ENCODE measurements at regions not wholly inside any gene's neighbourhood (a gene's known extent, or its start where the extent isn't known, plus 50 kb on each side); places are given as distances from the start of the nearest gene placed in this dataset.
"Not testable (repeated sequence)": the region's sequence is repeated elsewhere in the genome, so short reads cannot be mapped to it uniquely, and the experiment has no call there.

DNA sequence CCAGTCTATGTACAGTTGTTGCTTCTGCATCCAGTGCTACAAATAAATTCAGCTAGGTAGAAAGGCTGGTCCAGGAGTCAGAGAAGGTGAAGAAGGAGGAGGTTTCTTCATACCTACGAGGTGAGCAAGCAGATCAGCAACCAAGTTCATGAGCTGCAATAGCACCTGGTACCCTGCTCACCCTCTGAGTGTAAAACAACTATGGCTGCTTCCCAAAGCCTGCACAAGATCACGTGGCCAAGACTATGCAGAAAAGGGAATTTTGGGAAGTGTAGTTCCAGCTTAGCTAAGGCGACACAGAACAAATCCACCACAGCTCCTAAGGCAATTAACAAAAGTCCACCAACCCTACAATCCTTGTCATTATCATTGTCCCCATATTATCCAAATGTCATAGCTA is 95.9 kb upstream of the AUTS2 start:
- in situ Hi-C loops (cut with HindIII; ENCODE audit: low pct_unique_long_range_greater_than_20kb, low sequenced_read_pairs) = no loop called here
- DNase-seq (ENCODE audit: low read depth, low spot score) = no peak

DNA sequence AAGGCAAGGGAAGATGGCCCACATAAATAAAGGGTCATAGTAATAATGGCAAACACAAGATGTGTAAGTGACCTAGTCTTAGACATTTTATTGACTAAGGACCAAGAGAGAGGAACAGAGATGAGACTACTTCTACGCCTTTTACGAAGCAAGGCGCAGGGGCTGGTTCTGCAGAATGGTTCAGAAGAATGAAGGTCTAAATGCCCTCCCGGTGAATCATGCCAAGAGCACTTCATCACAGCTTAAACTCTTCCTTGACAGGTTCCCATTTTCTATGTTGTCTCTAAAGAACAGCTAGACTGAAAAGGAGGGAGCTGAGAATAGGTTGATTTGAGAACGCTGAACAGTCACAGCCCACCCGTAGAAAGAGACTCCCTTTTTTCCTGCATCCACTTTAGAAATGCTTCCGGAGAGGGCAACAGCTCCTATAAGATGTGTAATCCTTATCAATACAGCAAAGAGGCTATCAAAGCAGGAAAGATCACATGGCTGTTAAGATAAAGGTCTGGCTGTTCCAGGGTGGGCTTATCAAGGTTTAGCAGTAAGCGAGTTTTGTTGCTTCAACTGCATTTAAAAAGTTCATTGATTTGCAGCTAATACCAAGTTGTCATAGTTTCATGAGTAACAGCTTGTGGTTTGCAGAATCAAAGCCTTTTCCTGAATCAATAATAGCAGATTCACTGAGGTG is 93.4 kb upstream of the AUTS2 start:
- DNase-seq (ENCODE audit: low read depth, low spot score) = no peak
- in situ Hi-C loops (cut with HindIII; ENCODE audit: low pct_unique_long_range_greater_than_20kb, low sequenced_read_pairs) = no loop called here

DNA sequence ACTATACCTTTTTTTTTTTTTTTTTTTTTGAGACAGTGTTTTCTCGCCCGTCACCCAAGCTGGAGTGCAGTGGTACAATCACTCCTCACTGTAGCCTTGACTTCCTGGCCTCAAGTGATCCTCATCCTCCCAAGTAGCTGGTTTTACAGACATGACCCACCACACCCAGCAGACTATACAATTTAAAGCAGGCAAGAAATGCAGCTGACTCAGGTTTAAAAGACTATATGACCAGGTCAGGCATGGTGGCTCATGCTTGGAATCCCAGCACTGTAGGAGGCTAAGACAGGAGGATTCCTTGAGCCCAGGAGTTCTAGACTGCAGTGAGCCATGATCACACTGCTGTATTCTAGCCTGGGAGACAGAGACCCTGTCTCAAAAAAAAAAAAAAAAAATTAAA is 89.5 kb upstream of the AUTS2 start:
- in situ Hi-C loops (cut with HindIII; ENCODE audit: low pct_unique_long_range_greater_than_20kb, low sequenced_read_pairs) = no loop called here
- no peak for DNase-seq (ENCODE audit: low read depth, low spot score)

DNA sequence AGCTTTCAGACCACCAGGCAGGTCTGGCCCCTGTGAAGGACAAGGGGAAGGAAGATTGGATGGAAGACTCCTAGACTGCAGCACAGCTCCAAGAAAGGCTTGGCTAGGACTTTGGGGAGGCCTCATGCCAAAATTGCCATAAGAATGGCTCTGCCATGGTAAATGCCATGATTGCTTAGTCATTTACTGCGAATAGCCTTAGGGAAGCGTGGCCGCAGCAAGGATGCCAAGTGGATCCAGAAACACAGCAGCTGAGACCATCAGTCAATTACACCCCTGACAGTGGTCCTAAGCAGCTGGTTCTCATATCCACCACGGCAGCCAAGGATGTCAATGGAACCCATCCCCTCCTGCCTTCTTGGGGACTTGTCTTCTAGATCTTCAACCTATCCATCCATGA is 88.2 kb upstream of the AUTS2 start:
- DNase-seq (ENCODE audit: low read depth, low spot score) = no peak
- in situ Hi-C loops (cut with HindIII; ENCODE audit: low pct_unique_long_range_greater_than_20kb, low sequenced_read_pairs) = no loop called here

DNA sequence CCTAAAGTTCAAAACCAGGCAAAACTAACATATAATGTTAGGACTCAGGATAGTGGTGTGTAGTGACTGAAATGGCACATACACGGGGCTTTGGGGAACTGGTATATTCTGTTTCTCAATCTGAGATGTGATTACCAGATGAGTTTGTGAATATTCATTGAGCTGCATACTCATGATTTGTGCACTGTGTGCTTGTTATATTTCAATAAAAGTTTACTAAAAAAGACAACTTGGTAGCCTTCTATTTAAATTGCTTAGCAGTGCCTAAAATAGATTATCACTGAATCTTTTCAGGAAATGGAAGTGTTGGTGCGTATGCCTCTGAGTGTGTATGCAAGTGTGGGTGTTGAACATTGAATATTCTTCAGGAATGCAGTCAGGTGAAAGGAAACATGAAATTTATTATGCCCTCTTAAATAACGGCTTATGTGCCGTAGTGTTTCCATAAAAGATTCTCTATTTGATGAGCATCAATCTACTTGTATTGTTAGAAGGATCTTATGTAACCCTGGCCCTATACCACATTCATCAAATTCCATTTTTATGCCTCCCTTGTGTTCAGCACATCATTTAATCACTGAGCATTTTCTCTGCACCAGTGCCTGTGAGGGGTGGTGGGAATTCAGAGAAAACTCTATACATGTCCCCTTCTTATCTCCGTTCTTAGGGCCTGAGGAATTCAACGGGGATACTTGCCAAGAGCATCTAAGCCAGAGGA is 82.6 kb upstream of the AUTS2 start:
- in situ Hi-C loops (cut with HindIII; ENCODE audit: low pct_unique_long_range_greater_than_20kb, low sequenced_read_pairs) = no loop called here
- no peak for DNase-seq (ENCODE audit: low read depth, low spot score)

DNA sequence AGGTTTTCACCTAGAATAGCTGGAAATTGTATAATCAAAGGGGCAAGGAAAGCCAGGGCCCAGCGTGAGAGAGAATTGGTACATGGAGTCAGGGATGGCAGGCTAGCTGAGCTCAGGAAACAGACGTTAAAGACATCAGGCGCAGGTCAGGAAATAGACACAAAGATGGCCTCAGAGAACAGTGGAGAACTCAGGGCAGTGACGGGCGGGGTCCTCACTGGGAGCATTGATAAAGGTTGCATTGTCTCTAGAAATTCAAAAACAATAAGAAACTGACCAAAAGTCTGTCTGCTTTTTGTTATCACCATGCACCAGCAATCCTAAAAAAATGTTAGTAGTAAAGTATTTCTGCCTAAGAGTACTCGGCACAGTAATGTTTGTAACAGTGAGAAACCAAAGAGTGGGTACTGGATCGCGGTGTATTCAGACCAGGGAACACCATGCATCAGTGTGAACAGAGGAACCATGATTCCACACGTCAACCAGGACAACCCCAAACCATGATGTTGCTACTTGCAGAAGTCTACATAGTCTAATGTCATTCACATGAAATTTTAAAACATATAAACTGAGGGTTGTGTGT is 81.9 kb upstream of the AUTS2 start:
- in situ Hi-C loops (cut with HindIII; ENCODE audit: low pct_unique_long_range_greater_than_20kb, low sequenced_read_pairs) = no loop called here
- DNase-seq (ENCODE audit: low read depth, low spot score) = no peak

DNA sequence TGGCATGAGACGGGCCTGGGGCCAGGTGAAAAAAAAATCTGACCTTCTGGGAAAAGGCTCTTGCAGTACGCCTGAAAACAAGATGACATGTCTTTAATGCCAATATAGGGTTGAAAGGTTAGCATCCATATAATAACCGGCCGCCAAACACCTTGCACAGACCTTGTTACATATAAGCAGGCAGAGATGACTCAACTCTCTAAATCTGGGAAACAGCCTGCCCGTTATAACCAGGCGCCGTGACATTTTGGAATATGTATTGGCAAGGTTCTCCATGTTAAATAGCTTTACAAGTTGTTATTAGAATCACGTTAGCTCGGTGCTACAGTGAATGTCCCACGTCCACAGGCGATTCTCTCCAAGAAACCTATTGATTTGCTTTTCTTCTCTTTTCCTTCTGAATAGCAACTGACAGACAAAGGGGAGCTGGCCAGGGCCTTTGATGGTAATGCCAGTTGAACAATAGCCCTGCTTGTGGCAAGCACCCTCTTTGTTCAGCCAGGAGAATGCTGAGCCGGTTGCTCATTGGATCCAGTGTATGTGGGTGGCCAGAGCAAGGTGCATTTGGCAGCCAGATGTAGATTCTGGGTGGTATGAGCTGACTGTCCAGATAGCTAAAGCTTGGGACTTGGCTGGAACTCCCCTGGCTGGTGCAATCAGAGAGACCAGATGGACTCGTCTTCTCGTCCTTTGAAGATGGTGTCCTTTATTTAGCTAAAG is 80.1 kb upstream of the AUTS2 start:
- no peak for DNase-seq (ENCODE audit: low read depth, low spot score)
- in situ Hi-C loops (cut with HindIII; ENCODE audit: low pct_unique_long_range_greater_than_20kb, low sequenced_read_pairs) = no loop called here

DNA sequence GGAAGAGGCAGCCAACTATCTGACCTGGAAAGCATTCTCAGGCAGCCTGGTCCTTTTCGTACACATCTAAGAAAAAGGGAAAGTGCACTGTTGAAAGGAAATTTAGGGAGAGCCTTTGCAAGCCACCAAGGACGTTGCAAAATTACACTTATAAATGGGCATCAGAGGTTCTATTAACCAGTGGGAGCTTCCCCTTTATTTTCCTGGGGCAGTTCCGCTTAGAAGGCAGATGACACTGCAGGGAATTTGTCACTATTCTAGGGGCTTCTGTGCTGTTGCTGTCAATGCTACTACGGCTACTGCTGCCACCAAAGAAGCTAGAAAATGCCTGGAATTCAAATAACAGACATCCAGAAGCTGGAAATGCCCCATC is 79.6 kb upstream of the AUTS2 start:
- in situ Hi-C loops (cut with HindIII; ENCODE audit: low pct_unique_long_range_greater_than_20kb, low sequenced_read_pairs) = no loop called here
- no peak for DNase-seq (ENCODE audit: low read depth, low spot score)

DNA sequence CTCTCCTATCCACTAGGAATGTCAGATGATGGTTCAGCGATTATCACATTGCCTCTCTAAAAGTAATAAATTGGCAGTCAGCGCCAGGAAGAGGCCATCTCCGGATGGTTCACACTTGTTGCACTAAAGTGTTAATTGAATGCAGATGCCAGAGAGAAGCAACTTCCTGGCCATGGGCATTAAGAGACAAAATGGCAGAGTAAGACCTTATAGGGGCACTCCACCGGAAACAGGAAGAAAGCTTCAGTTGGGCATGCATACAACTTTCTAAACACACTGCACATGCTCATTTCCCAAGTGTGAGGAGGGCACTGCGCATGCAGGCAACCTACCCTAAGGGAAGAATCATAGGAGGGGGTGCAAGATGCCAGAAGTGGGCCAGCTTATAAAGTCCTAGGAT is 71.7 kb upstream of the AUTS2 start:
- DNase-seq (ENCODE audit: low read depth, low spot score) = no peak
- in situ Hi-C loops (cut with HindIII; ENCODE audit: low pct_unique_long_range_greater_than_20kb, low sequenced_read_pairs) = no loop called here

DNA sequence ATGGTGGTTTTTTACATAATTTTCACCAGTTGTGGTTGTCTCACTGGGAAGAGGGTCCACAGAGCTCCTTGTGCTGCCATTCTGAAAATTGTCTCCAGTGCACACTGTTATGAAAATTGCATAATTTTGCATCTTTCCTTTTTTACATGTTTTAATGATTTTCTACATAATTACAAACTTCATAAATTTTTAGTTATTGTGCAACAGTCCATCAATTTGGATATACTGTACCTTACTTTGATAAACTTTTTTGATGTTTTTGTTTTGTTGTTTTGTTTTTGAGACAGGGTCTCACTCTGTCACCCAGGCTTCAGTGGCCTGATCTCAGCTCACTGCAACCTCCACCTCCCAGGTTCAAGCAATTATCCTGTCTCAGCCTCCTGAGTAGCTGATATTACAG is 70.6 kb upstream of the AUTS2 start:
- in situ Hi-C loops (cut with HindIII; ENCODE audit: low pct_unique_long_range_greater_than_20kb, low sequenced_read_pairs) = no loop called here
- DNase-seq (ENCODE audit: low read depth, low spot score) = no peak

DNA sequence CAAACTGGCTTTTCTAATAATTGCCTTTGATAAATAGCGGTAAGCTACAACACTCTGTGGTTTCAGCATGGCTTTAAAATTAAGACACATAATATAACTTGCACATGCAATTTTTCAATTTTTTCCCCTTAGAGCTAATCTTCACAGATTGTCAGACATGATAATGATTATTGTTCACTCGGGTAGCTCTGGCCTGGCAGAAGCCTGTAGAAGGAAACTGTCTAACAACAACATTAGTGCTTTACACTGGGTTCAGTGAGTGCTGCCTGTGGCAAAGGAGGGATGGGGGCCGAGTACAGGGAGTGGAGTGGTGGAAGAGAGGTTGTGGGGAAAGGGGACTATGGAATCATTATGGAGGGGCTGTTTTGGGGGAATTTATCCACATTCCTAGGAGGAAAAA is 67.2 kb upstream of the AUTS2 start:
- in situ Hi-C loops (cut with HindIII; ENCODE audit: low pct_unique_long_range_greater_than_20kb, low sequenced_read_pairs) = no loop called here

DNA sequence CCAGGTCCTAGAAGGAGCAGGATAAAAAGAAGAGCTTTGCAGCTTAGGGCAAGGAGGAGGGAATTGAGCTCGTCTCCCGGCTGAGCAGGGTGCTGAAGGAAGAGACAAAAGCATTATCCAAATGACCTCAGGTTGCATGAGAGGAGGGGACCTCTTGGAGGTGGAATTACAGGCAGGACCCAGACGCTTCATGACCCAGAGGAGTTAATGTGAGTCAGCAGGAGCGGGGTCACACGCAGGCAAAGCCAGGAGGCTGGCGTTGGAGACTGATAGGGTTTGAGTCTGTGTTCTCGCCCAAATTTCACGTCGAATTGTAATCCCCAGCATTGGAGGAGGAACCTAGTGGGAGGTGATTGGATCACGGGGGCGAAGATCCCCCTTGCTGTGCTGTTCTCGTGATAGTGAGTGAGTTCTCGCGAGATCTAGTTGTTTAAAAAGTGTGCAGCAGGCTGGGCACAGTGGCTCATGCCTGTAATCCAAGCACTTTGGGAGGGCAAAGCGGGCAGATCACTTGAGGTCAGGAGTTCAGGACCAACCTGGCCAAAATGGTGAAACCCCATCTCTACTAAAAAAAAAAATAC is 63.7 kb upstream of the AUTS2 start:
- DNase-seq (ENCODE audit: low read depth, low spot score) = no peak
- in situ Hi-C loops (cut with HindIII; ENCODE audit: low pct_unique_long_range_greater_than_20kb, low sequenced_read_pairs) = no loop called here

More for the DNA sequence above, 67.2 kb upstream of the AUTS2 start:
- DNase-seq (ENCODE audit: low read depth, low spot score) = no peak

DNA sequence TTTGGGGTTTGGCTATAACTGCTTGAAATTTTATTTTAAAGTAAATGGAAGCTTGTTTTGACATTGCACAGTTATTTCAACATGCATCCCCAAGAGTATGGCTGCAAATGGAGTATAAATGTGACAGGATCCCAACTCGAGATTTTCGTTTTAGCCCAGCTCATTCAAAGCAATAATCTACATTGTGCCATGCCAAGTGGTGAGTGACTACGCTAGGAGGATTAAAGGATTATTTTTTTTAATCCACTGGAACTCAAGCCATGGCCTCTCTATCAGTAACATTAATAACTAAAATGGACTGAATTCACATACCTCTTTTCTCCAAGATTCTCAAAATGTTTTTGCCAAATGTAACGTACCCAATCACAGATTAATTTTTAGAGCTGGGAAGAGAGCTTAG is 60.6 kb upstream of the AUTS2 start:
- in situ Hi-C loops (cut with HindIII; ENCODE audit: low pct_unique_long_range_greater_than_20kb, low sequenced_read_pairs) = no loop called here
- DNase-seq (ENCODE audit: low read depth, low spot score) = no peak

DNA sequence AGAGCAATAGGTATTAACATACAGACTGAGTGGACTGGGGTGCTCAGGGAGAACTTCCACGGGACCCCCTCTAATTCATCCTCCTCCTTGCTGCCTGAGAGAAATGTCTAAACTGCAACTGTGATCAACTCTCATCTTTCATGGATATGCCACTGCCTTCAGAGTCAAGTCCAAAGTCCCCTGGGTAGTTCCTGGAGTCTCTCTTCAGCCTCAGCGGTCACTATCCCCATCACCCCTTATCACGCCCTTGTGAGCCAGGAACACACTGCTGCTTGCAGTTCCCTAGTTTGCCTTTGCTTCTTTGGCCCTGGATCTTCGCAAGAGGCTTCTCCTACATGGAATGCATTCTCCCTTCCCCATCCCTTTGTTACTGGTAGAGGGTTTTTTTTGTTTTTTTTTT is 58.7 kb upstream of the AUTS2 start:
- DNase-seq (ENCODE audit: low read depth, low spot score) = no peak
- in situ Hi-C loops (cut with HindIII; ENCODE audit: low pct_unique_long_range_greater_than_20kb, low sequenced_read_pairs) = no loop called here

DNA sequence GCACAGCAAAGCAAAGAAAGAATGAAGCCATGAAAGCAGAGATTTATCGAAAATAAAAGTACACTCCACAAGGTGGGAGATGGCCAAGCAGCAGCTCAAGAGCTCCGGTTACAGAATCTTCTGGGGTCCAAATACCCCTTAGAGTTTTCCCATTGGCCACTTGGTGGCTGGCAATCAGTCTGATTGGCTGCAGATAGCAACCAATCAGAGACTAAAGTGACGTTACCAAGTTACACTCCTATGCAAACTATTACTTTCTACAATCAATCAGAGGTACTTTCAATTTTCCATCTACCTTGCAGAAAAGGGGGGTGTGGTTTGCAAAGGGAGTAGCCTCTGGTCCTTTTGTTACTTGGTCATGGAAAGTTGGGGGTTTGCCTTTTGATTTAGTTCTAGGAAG is 58.0 kb upstream of the AUTS2 start:
- in situ Hi-C loops (cut with HindIII; ENCODE audit: low pct_unique_long_range_greater_than_20kb, low sequenced_read_pairs) = no loop called here
- no peak for DNase-seq (ENCODE audit: low read depth, low spot score)

DNA sequence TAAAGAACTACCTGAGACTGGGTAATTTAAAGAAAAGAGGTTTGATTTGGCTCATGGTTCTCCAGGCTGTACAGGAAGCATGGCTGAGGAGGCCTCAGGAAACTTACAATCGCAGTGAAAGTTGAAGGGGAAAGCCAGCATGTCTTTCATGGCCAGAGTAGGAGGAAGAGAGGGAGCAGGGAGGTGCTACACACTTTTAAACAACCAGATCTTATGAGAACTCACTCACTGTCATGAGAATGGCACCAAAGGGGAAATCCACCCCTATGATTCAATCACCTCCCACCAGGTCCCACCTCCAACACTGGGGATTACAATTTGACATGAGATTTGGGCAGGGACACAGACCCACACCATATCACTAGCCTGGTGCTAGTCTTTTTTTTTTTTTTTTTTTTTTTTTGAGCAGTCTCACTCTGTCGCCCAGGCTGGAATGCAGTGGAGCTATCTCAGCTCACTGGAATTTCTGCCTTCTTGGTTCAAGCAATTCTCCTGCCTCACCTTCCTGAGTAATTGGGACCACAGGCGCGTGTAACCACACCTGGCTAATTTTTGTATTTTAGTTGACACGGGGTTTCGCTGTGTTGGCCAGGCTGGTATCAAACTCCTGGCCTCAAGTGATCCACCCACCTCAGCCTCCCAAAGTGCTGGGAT is 56.4 kb upstream of the AUTS2 start:
- DNase-seq (ENCODE audit: low read depth, low spot score); in situ Hi-C loops (cut with HindIII; ENCODE audit: low pct_unique_long_range_greater_than_20kb, low sequenced_read_pairs): not testable (repeated sequence)

DNA sequence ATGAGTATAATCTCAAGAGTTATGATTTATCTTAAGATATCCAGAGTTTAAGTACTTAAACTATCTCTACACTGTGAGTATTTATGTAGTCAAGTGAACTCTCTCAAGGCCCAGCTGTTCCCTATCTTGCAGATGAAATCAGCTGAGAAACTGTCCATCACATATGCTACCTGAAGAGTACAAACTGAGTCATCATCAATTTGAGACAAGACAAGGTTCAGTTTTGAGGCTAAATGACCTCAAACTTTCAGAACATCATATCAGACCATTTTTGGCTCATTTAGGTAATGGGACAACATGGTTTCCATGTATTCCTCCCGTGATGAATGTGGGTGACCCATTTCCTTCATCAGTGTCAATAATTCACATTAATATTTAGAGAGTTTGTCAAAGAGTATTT is 53.1 kb upstream of the AUTS2 start:
- in situ Hi-C loops (cut with HindIII; ENCODE audit: low pct_unique_long_range_greater_than_20kb, low sequenced_read_pairs) = no loop called here
- DNase-seq (ENCODE audit: low read depth, low spot score) = no peak
